Body of pancreas (tissue), 4 donors: ENCODE measurements at regions not wholly inside any gene's neighbourhood (a gene's known extent, or its start where the extent isn't known, plus 50 kb on each side); places are given as distances from the start of the nearest gene placed in this dataset.

ENCODE experiments used
- ATAC-seq: fragments of 150-250 bp; one replicate; pipeline ENCODE4 v1.9.1; 2016
- DNase-seq, 4 donors: peaks; one replicate each; pipeline ENCODE4 v3.0.0-alpha.2; 2019
- H3K27ac ChIP-seq, 4 donors: fragments of 200-600 bp; sonication (generic); 1 replicate in 3 of 4; 2 replicates in 1 of 4; pipeline versions ENCODE4 v1.5.1 to v1.6.1; 2016 to 2019; ENCODE audit warnings: mild to moderate bottlenecking in 1 of 4, mixed read lengths in 1 of 4, moderate library complexity in 1 of 4
- H3K27me3 ChIP-seq, 2 donors: fragments of 200-600 bp; sonication (generic); one replicate each; pipeline ENCODE4 v1.6.0; 2016; ENCODE audit warnings: mild to moderate bottlenecking in 1 of 2
- H3K36me3 ChIP-seq, 2 donors: fragments of 200-600 bp; sonication (generic); replicated peaks in 1 of 2; 2 replicates each; pipeline ENCODE4 v1.5.1; 2016; ENCODE audit warnings: low read depth in 2 of 2; ENCODE audit not compliant: insufficient read depth in 1 of 2
- H3K4me1 ChIP-seq: fragments of 200-600 bp; sonication (generic); one replicate; pipeline ENCODE4 v1.6.0; 2016
- H3K4me3 ChIP-seq, 2 donors: fragments of 200-600 bp; sonication (generic); 1 replicate in 1 of 2; 2 replicates in 1 of 2; pipeline ENCODE4 v1.5.1; 2016 to 2019
- H3K9me3 ChIP-seq, 3 donors: fragments of 200-600 bp; sonication (generic); 1 replicate in 2 of 3; 2 replicates in 1 of 3; pipeline ENCODE4 v1.5.1; 2016
- POLR2A ChIP-seq, 3 donors: fragments of 450-650 bp; IDR thresholded peaks; one replicate each; pipeline ENCODE4 v1.6.1; 2016; ENCODE audit warnings: antibody characterized with exemption in 3 of 3, mild to moderate bottlenecking in 2 of 3
- whole genome bisulfite sequencing, 2 donors: methylation state at CpG; one replicate each; pipeline ENCODE4 v1.1.5; 2017; 5-methylcytosine and 5-hydroxymethylcytosine counted together
- intact Hi-C: fragments of 100-400 bp; cut with DNase I; formaldehyde crosslinking; loops from one replicate; pipeline ENCODE4 v1.15.1; 2023
- TF ChIP-seq, protein P1 (sequence below), 7 experiments: fragments of 450-650 bp in 4 of 7; fragments of 200-600 bp in 3 of 7; sonication (generic) in 3 of 7; IDR thresholded peaks; one replicate each; pipeline ENCODE4 v1.5.1; 2016 to 2019; ENCODE audit warnings: antibody characterized with exemption in 7 of 7

GRCh38 chr1:115539736-115540135, 102.0 kb upstream of the VANGL1 start:
- no peak for DNase-seq
- H3K27ac ChIP-seq: no peak overlapping the region
- no peaks in the 10 kb centered on the region for H3K9me3 ChIP-seq
- intact Hi-C loops: no loop called here
- no peaks in the 10 kb centered on the region for H3K36me3 ChIP-seq
- H3K4me3 ChIP-seq: no peak overlapping the region
- TF ChIP-seq POLR2A (IDR thresholded peaks at IDR 0.05): no peak
- TF ChIP-seq, protein P1, sequence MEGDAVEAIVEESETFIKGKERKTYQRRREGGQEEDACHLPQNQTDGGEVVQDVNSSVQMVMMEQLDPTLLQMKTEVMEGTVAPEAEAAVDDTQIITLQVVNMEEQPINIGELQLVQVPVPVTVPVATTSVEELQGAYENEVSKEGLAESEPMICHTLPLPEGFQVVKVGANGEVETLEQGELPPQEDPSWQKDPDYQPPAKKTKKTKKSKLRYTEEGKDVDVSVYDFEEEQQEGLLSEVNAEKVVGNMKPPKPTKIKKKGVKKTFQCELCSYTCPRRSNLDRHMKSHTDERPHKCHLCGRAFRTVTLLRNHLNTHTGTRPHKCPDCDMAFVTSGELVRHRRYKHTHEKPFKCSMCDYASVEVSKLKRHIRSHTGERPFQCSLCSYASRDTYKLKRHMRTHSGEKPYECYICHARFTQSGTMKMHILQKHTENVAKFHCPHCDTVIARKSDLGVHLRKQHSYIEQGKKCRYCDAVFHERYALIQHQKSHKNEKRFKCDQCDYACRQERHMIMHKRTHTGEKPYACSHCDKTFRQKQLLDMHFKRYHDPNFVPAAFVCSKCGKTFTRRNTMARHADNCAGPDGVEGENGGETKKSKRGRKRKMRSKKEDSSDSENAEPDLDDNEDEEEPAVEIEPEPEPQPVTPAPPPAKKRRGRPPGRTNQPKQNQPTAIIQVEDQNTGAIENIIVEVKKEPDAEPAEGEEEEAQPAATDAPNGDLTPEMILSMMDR (IDR thresholded peaks at IDR 0.05): no peak
- ATAC-seq: no peak
- H3K4me1 ChIP-seq: no peaks in the 10 kb centered on the region
- 84 to 87% methylated on average over 3 of the region's 3 CpGs for WGBS, 2 donors
- H3K27me3 ChIP-seq: no peaks in the 10 kb centered on the region

DNA sequence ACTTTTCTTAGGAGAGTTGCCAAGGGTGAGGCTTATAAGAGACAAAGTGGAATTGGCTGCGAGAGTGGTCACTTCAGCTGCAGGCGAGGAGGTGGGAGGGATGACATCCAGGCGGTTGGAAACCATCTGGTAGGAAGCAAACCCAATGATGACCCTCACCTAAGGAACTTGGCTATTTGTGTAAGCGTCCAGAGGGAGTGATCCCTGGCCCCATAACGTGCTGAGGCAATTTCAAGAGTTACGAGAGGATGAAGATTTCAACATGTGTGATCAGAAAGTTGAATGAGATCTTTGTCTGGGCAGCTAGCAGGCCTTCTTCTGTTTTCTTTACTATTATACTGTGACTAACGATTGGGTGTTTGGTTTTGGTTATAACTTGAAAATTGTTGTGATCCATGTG, 102.7 kb upstream of the VANGL1 start:
- intact Hi-C loops: no loop called here
- no peak for ATAC-seq
- H3K4me1 ChIP-seq: no peaks in the 10 kb centered on the region
- TF ChIP-seq, protein P1 (IDR thresholded peaks at IDR 0.05): no peak
- TF ChIP-seq POLR2A (IDR thresholded peaks at IDR 0.05): no peak
- DNase-seq: no peak
- H3K4me3 ChIP-seq: no peak overlapping the region
- no peak overlapping the region for H3K27ac ChIP-seq
- no peaks in the 10 kb centered on the region for H3K9me3 ChIP-seq
- no peaks in the 10 kb centered on the region for H3K27me3 ChIP-seq
- no peaks in the 10 kb centered on the region for H3K36me3 ChIP-seq
- 66 to 68% methylated on average over 7 of the region's 7 CpGs for WGBS, 2 donors

- no peak for ATAC-seq
- Histone ChIP-seq H3K27ac (no peak overlapping the region), H3K36me3 (no peaks in the 10 kb centered on the region), H3K9me3 (no peaks in the 10 kb centered on the region), H3K27me3 (no peaks in the 10 kb centered on the region), H3K4me1 (no peaks in the 10 kb centered on the region), H3K4me3 (no peak overlapping the region)
- intact Hi-C loops: no loop called here
- TF ChIP-seq, protein P1 (IDR thresholded peaks at IDR 0.05): no peak
- TF ChIP-seq POLR2A (IDR thresholded peaks at IDR 0.05): no peak
- no peak for DNase-seq
- WGBS, 2 donors: 89 to 90% methylated on average over 1 of the region's 1 CpG
Observed at GRCh38 chr1:115538579-115538978, 103.2 kb upstream of the VANGL1 start.

GRCh38 chr1:115537415-115537814, 104.4 kb upstream of the VANGL1 start:
- Histone ChIP-seq H3K36me3 (no peaks in the 10 kb centered on the region), H3K27ac (no peak overlapping the region), H3K4me3 (no peak overlapping the region), H3K4me1 (no peaks in the 10 kb centered on the region), H3K9me3 (no peaks in the 10 kb centered on the region), H3K27me3 (no peaks in the 10 kb centered on the region)
- TF ChIP-seq, protein P1 (IDR thresholded peaks at IDR 0.05): no peak
- no peak for TF ChIP-seq POLR2A (IDR thresholded peaks at IDR 0.05)
- DNase-seq (no peak), ATAC-seq (no peak)
- intact Hi-C loops: no loop called here

GRCh38 chr1:115536279-115536816, 105.4 kb upstream of the VANGL1 start:
- no peak overlapping the region for H3K27ac ChIP-seq
- no peak overlapping the region for H3K4me3 ChIP-seq
- DNase-seq (no peak), ATAC-seq (no peak)
- no peaks in the 10 kb centered on the region for H3K27me3 ChIP-seq
- H3K4me1 ChIP-seq: no peaks in the 10 kb centered on the region
- no peaks in the 10 kb centered on the region for H3K36me3 ChIP-seq
- TF ChIP-seq, protein P1 (IDR thresholded peaks at IDR 0.05): no peak
- TF ChIP-seq POLR2A (IDR thresholded peaks at IDR 0.05): no peak
- 57 to 82% methylated on average over 4 of the region's 4 CpGs for WGBS, 2 donors
- intact Hi-C loops: no loop called here
- no peaks in the 10 kb centered on the region for H3K9me3 ChIP-seq
